HCT116 (cell line): ENCODE measurements at regions not wholly inside any gene's neighbourhood (a gene's known extent, or its start where the extent isn't known, plus 50 kb on each side); places are given as distances from the start of the nearest gene placed in this dataset.

ENCODE experiments used
- ATAC-seq: fragments of 200-7000 bp; cut with Tn5 transposase; 2 replicates; pipeline ENCODE4 v1.9.1; 2020; ENCODE audit warnings: mild to moderate bottlenecking, moderate library complexity
- BruUV-seq: library from RNA; stranded (reverse); fragments of 400-500 nt; replicated peaks from 2 replicates; lab custom pipeline; 2021; lab: Mats Ljungman, UMichigan
- CTCF ChIA-PET: fragments of 300-600 bp; sonication (Branson Sonifier 250); formaldehyde crosslinking; loops from one replicate; lab custom pipeline; 2021; ENCODE audit warnings: antibody characterized with exemption; lab: Charles Lee
- POLR2A ChIA-PET: fragments of 300-600, 350-600 bp; sonication (Branson Sonifier 250); formaldehyde crosslinking; loops from one replicate; lab custom pipeline; 2021; ENCODE audit warnings: antibody characterized with exemption; lab: Charles Lee
- RAD21 ChIA-PET, 2 experiments: fragments of 300-600 bp; sonication (Branson Sonifier 250); formaldehyde crosslinking; loops; one replicate each; lab custom pipeline; 2023; ENCODE audit warnings: low total read pairs in 2 of 2; ENCODE audit not compliant: uncharacterized antibody in 2 of 2, unreplicated experiment in 2 of 2, low non-redundant PET in 1 of 2; lab: Charles Lee
- DNase-seq: peaks from one replicate; pipeline ENCODE4 v3.0.0-alpha.2; 2010; ENCODE audit warnings: low read depth, low spot score
- H2AFZ ChIP-seq: fragments of 200-600 bp; shearing (Covaris generic), sonication (generic); 2 replicates; pipeline ENCODE4 v1.6.1; 2017; ENCODE audit warnings: low read depth, mixed run types, mixed read lengths, antibody characterized with exemption, low read length; ENCODE audit not compliant: poor library complexity, severe bottlenecking
- H3K27ac ChIP-seq: 2 replicates; pipeline ENCODE4 v1.5.1; 2012; ENCODE audit warnings: low read depth, low read length
- H3K27me3 ChIP-seq: fragments of 200-600 bp; sonication (generic); 2 replicates; pipeline ENCODE4 v1.6.1; 2016; ENCODE audit warnings: mixed run types, low read length, mixed read lengths; ENCODE audit not compliant: insufficient read depth
- H3K36me3 ChIP-seq, 2 experiments: fragments of 200-500 bp in 1 of 2; fragments of 200-600 bp in 1 of 2; sonication (Bioruptor generic) in 1 of 2; sonication (generic) in 1 of 2; 2 replicates each; pipeline versions ENCODE4 v1.5.1 to v1.6.1; 2014 to 2016; ENCODE audit warnings: low read length in 2 of 2, inconsistent platforms in 1 of 2, mixed read lengths in 1 of 2, mixed run types in 1 of 2; ENCODE audit not compliant: insufficient read depth in 2 of 2, control insufficient read depth in 1 of 2
- H3K4me1 ChIP-seq, 2 experiments: fragments of 200-600 bp in 1 of 2; sonication (generic) in 1 of 2; 2 replicates each; pipeline versions ENCODE4 v1.5.1 to v1.6.1; 2012 to 2017; ENCODE audit warnings: low read length in 2 of 2, inconsistent platforms in 1 of 2, mild to moderate bottlenecking in 1 of 2, mixed read lengths in 1 of 2, mixed run types in 1 of 2, moderate library complexity in 1 of 2; ENCODE audit not compliant: insufficient read depth in 2 of 2, control insufficient read depth in 1 of 2
- H3K4me2 ChIP-seq: fragments of 200-600 bp; sonication (generic); 2 replicates; pipeline ENCODE4 v1.6.1; 2017; ENCODE audit warnings: mixed run types, low read length, mixed read lengths
- H3K4me3 ChIP-seq, 2 experiments: fragments of 200-600 bp in 1 of 2; sonication (generic) in 1 of 2; replicated peaks in 1 of 2; 2 replicates each; pipeline ENCODE4 v1.5.1; 2011 to 2016; ENCODE audit warnings: low read length in 2 of 2, control low read depth in 1 of 2, low read depth in 1 of 2, mild to moderate bottlenecking in 1 of 2, mixed read lengths in 1 of 2, mixed run types in 1 of 2
- H3K79me2 ChIP-seq: fragments of 200-600 bp; sonication (generic); 2 replicates; pipeline ENCODE4 v1.6.1; 2017; ENCODE audit warnings: mild to moderate bottlenecking, mixed run types, low read length, moderate library complexity, mixed read lengths; ENCODE audit not compliant: insufficient read depth
- H3K9ac ChIP-seq: fragments of 200-600 bp; sonication (generic); 2 replicates; pipeline ENCODE4 v1.6.1; 2016; ENCODE audit warnings: low read length, mixed read lengths
- H3K9me2 ChIP-seq: fragments of 200-600 bp; sonication (generic), shearing (Covaris generic); 2 replicates; pipeline ENCODE4 v1.6.1; 2017; ENCODE audit warnings: mixed run types, mild to moderate bottlenecking, moderate library complexity; ENCODE audit not compliant: insufficient read depth
- H3K9me3 ChIP-seq, 2 experiments: fragments of 200-500 bp in 1 of 2; fragments of 200-600 bp in 1 of 2; sonication (Bioruptor generic) in 1 of 2; sonication (generic) in 1 of 2; 2 replicates each; pipeline ENCODE4 v1.6.1; 2014 to 2017; ENCODE audit warnings: low read length in 2 of 2, mixed read lengths in 2 of 2, inconsistent platforms in 1 of 2, low read depth in 1 of 2, mild to moderate bottlenecking in 1 of 2, mixed run types in 1 of 2, moderate library complexity in 1 of 2; ENCODE audit not compliant: control insufficient read depth in 1 of 2, insufficient read depth in 1 of 2
- H4K20me1 ChIP-seq: fragments of 200-600 bp; sonication (generic), shearing (Covaris generic); 2 replicates; pipeline ENCODE4 v1.6.1; 2017; ENCODE audit warnings: mixed run types, mild to moderate bottlenecking, moderate library complexity; ENCODE audit not compliant: insufficient read depth
- CBX3 ChIP-seq: IDR thresholded peaks from 2 replicates; pipeline ENCODE4 v1.6.1; 2012; ENCODE audit warnings: low read depth
- CEBPB ChIP-seq: IDR thresholded peaks from 2 replicates; pipeline ENCODE4 v1.6.1; 2012; ENCODE audit warnings: low read depth
- EGR1 ChIP-seq: IDR thresholded peaks from 2 replicates; pipeline ENCODE4 v1.6.1; 2012; ENCODE audit warnings: low read depth
- ELF1 ChIP-seq: IDR thresholded peaks from 2 replicates; pipeline ENCODE4 v1.6.1; 2012; ENCODE audit warnings: low read depth, borderline replicate concordance
- EZH2 ChIP-seq: fragments of 200-600 bp; sonication (generic); IDR thresholded peaks from 2 replicates; pipeline ENCODE4 v1.6.1; 2017; ENCODE audit warnings: antibody characterized with exemption, mixed run types
- EZH2phosphoT487 ChIP-seq: fragments of 200-600 bp; IDR thresholded peaks from 2 replicates; pipeline ENCODE4 v1.6.1; 2018; ENCODE audit warnings: antibody characterized with exemption, borderline replicate concordance
- POLR2A ChIP-seq: IDR thresholded peaks from 2 replicates; pipeline ENCODE4 v1.7.0; 2011; ENCODE audit warnings: borderline replicate concordance; ENCODE audit not compliant: insufficient read depth, insufficient read length; ENCODE audit errors: extremely low read depth
- POLR2AphosphoS5 ChIP-seq: IDR thresholded peaks from 2 replicates; pipeline ENCODE4 v1.6.1; 2011; ENCODE audit warnings: mild to moderate bottlenecking, low read depth, low read length, moderate library complexity
- SIN3A ChIP-seq: IDR thresholded peaks from 2 replicates; pipeline ENCODE4 v1.6.1; 2012; ENCODE audit warnings: low read depth
- SRF ChIP-seq: IDR thresholded peaks from 2 replicates; pipeline ENCODE4 v1.6.1; 2012; ENCODE audit warnings: low read depth
- TCF7L2 ChIP-seq: IDR thresholded peaks from 2 replicates; pipeline ENCODE4 v1.7.0; 2011; ENCODE audit warnings: borderline replicate concordance, inconsistent platforms; ENCODE audit not compliant: insufficient read depth, insufficient read length; ENCODE audit errors: extremely low read depth
- YY1 ChIP-seq: IDR thresholded peaks from 2 replicates; pipeline ENCODE4 v1.6.1; 2011; ENCODE audit warnings: low read length, low read depth, moderate library complexity, mild to moderate bottlenecking; ENCODE audit not compliant: insufficient replicate concordance; ENCODE audit errors: extremely low read depth
- ZFX ChIP-seq: fragments of 450-650 bp; IDR thresholded peaks from 2 replicates; pipeline ENCODE4 v1.6.1; 2017
- intact Hi-C: fragments of 100-400 bp; cut with micrococcal nuclease; formaldehyde crosslinking; loops from 2 replicates; pipeline ENCODE4 v1.10.0; 2022
- TF ChIP-seq, protein P1 (sequence below): IDR thresholded peaks from 2 replicates; pipeline ENCODE4 v1.6.1; 2011; ENCODE audit warnings: mild to moderate bottlenecking, low read length, moderate library complexity; ENCODE audit not compliant: insufficient replicate concordance; ENCODE audit errors: extremely low read depth
- TF ChIP-seq, protein P2 (sequence below): IDR thresholded peaks from 2 replicates; pipeline ENCODE4 v1.6.1; 2012; ENCODE audit warnings: low read depth
- TF ChIP-seq, protein P3 (sequence below): IDR thresholded peaks from 2 replicates; pipeline ENCODE4 v1.6.1; 2012

DNA sequence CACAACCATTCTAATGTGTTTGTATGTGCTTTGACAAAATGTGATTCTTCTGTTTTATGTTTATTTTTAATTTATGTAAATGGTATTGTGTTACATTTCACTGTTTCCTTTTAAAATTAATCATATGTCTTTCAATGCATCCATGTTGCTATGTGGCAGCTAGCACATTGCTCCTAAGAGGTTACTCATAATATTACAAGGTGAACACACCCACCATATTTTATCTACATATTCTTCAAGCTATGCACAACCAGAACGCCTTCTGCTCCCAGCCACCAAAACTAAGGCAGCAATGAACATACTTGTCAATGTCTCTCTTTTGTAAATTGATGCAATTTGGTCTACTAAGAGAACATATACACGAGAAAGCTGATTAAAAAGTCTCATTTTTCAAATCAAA lies 160.6 kb upstream of the OSR1 start:
- Histone ChIP-seq H3K4me2 (no peak overlapping the region), H3K9me2 (no peaks in the 10 kb centered on the region), H3K79me2 (no peaks in the 10 kb centered on the region), H2AFZ (no peak overlapping the region), H3K9ac (no peak overlapping the region), H3K27me3 (no peaks in the 10 kb centered on the region), H3K36me3 (no peaks in the 10 kb centered on the region), H3K9me3 (no peaks in the 10 kb centered on the region), H3K4me1 (no peaks in the 10 kb centered on the region), H4K20me1 (no peaks in the 10 kb centered on the region), H3K27ac (no peak overlapping the region), H3K4me3 (no peak overlapping the region)
- intact Hi-C loops = no loop called here
- TF ChIP-seq, protein P1, sequence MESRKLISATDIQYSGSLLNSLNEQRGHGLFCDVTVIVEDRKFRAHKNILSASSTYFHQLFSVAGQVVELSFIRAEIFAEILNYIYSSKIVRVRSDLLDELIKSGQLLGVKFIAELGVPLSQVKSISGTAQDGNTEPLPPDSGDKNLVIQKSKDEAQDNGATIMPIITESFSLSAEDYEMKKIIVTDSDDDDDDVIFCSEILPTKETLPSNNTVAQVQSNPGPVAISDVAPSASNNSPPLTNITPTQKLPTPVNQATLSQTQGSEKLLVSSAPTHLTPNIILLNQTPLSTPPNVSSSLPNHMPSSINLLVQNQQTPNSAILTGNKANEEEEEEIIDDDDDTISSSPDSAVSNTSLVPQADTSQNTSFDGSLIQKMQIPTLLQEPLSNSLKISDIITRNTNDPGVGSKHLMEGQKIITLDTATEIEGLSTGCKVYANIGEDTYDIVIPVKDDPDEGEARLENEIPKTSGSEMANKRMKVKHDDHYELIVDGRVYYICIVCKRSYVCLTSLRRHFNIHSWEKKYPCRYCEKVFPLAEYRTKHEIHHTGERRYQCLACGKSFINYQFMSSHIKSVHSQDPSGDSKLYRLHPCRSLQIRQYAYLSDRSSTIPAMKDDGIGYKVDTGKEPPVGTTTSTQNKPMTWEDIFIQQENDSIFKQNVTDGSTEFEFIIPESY = no peak
- TF ChIP-seq CEBPB (no peak), YY1 (no peak), EZH2 (no peak), ZFX (no peak), CBX3 (no peak), EZH2phosphoT487 (no peak), POLR2A (no peak), SRF (no peak), TCF7L2 (no peak), ELF1 (no peak), POLR2AphosphoS5 (no peak), EGR1 (no peak), SIN3A (no peak)
- TF ChIP-seq, protein P2, sequence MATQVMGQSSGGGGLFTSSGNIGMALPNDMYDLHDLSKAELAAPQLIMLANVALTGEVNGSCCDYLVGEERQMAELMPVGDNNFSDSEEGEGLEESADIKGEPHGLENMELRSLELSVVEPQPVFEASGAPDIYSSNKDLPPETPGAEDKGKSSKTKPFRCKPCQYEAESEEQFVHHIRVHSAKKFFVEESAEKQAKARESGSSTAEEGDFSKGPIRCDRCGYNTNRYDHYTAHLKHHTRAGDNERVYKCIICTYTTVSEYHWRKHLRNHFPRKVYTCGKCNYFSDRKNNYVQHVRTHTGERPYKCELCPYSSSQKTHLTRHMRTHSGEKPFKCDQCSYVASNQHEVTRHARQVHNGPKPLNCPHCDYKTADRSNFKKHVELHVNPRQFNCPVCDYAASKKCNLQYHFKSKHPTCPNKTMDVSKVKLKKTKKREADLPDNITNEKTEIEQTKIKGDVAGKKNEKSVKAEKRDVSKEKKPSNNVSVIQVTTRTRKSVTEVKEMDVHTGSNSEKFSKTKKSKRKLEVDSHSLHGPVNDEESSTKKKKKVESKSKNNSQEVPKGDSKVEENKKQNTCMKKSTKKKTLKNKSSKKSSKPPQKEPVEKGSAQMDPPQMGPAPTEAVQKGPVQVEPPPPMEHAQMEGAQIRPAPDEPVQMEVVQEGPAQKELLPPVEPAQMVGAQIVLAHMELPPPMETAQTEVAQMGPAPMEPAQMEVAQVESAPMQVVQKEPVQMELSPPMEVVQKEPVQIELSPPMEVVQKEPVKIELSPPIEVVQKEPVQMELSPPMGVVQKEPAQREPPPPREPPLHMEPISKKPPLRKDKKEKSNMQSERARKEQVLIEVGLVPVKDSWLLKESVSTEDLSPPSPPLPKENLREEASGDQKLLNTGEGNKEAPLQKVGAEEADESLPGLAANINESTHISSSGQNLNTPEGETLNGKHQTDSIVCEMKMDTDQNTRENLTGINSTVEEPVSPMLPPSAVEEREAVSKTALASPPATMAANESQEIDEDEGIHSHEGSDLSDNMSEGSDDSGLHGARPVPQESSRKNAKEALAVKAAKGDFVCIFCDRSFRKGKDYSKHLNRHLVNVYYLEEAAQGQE = no peak
- TF ChIP-seq, protein P3, sequence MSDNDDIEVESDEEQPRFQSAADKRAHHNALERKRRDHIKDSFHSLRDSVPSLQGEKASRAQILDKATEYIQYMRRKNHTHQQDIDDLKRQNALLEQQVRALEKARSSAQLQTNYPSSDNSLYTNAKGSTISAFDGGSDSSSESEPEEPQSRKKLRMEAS = no peak
- no TSS peak for BruUV-seq
- POLR2A ChIA-PET = no interaction called here
- DNase-seq (no peak), ATAC-seq (no peak)
- RAD21 ChIA-PET = no interaction called here
- CTCF ChIA-PET = no interaction called here
